Tibial artery (tissue), 4 donors: ENCODE measurements at regions not wholly inside any gene's neighbourhood (a gene's known extent, or its start where the extent isn't known, plus 50 kb on each side); places are given as distances from the start of the nearest gene placed in this dataset.

Experiments
- DNase-seq, 2 donors: peaks; one replicate each; pipeline ENCODE4 v3.0.0-alpha.2; 2019
- H3K27ac ChIP-seq, 2 donors: fragments of 200-600 bp; sonication (generic) in 1 of 2; 1 replicate in 1 of 2; 2 replicates in 1 of 2; pipeline ENCODE4 v1.5.1; 2018 to 2019; ENCODE audit warnings: mild to moderate bottlenecking in 1 of 2
- H3K27me3 ChIP-seq, 2 donors: fragments of 200-600 bp; sonication (generic) in 1 of 2; one replicate each; pipeline versions ENCODE4 v1.5.1 to v1.6.0; 2016 to 2019
- H3K36me3 ChIP-seq, 3 donors: fragments of 200-600 bp; sonication (generic) in 2 of 3; one replicate each; pipeline ENCODE4 v1.5.1; 2016 to 2019; ENCODE audit warnings: mild to moderate bottlenecking in 2 of 3
- H3K4me1 ChIP-seq, 4 donors: fragments of 200-600 bp; sonication (generic) in 2 of 4; 1 replicate in 3 of 4; 2 replicates in 1 of 4; pipeline ENCODE4 v1.5.1; 2016 to 2019
- H3K4me3 ChIP-seq, 2 donors: fragments of 200-600 bp; sonication (generic) in 1 of 2; 1 replicate in 1 of 2; 2 replicates in 1 of 2; pipeline ENCODE4 v1.5.1; 2018 to 2019; ENCODE audit warnings: mild to moderate bottlenecking in 2 of 2
- H3K9me3 ChIP-seq, 3 donors: fragments of 200-600 bp; sonication (generic) in 1 of 3; one replicate each; pipeline ENCODE4 v1.5.1; 2016 to 2019
- intact Hi-C: fragments of 100-400 bp; cut with DNase I; formaldehyde crosslinking; loops from one replicate; pipeline ENCODE4 v1.15.0; 2023; ENCODE audit warnings: low total_unique reads
- TF ChIP-seq, protein P1 (sequence below), 2 experiments: fragments of 200-600 bp in 1 of 2; fragments of 450-650 bp in 1 of 2; IDR thresholded peaks; one replicate each; pipeline ENCODE4 v1.5.1; 2017 to 2019; ENCODE audit warnings: antibody characterized with exemption in 2 of 2, mild to moderate bottlenecking in 1 of 2, moderate library complexity in 1 of 2

DNA sequence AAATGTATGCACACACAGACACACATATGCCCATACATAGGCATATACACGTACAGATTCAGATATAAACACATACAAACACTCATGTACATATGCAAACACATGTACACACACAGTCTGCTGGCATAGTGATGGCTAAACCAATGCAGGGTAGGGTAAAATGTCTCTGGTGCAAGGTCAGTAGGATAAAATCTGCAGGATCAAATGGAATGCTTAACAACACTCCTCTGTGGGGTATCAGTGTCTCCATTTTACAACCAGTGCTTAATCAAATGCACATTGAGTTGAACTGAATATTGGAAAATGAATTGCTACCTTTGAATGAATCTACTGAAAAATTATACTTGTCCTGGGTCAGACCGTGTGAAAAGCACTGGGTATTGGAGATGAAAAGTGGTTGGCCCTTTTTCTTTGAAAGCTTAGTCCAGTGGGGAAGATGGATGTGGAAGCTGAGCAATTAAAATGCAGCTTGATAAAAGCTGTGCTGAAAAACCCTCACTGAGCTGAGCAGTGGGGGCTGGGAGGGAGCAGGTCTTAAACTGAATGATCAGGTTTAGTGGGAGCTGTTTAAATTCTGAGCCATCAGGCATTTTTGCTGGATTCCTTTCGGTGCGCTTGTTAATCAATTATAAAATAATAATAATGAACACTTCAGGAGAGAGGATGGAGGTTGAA, 314.7 kb downstream of the HAPSTR1 start:
- DNase-seq: no peak
- peaks cover 0 to 3% (median 0%) of the 10 kb centered on the region in 3 donors for H3K9me3 ChIP-seq
- no peaks in the 10 kb centered on the region for H3K27me3 ChIP-seq
- no peaks in the 10 kb centered on the region for H3K36me3 ChIP-seq
- TF ChIP-seq, protein P1, sequence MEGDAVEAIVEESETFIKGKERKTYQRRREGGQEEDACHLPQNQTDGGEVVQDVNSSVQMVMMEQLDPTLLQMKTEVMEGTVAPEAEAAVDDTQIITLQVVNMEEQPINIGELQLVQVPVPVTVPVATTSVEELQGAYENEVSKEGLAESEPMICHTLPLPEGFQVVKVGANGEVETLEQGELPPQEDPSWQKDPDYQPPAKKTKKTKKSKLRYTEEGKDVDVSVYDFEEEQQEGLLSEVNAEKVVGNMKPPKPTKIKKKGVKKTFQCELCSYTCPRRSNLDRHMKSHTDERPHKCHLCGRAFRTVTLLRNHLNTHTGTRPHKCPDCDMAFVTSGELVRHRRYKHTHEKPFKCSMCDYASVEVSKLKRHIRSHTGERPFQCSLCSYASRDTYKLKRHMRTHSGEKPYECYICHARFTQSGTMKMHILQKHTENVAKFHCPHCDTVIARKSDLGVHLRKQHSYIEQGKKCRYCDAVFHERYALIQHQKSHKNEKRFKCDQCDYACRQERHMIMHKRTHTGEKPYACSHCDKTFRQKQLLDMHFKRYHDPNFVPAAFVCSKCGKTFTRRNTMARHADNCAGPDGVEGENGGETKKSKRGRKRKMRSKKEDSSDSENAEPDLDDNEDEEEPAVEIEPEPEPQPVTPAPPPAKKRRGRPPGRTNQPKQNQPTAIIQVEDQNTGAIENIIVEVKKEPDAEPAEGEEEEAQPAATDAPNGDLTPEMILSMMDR (IDR thresholded peaks at IDR 0.05): no peak
- no peak overlapping the region for H3K4me3 ChIP-seq
- H3K27ac ChIP-seq: no peak overlapping the region
- no peaks in the 10 kb centered on the region for H3K4me1 ChIP-seq
- intact Hi-C loops: no loop called here

DNA sequence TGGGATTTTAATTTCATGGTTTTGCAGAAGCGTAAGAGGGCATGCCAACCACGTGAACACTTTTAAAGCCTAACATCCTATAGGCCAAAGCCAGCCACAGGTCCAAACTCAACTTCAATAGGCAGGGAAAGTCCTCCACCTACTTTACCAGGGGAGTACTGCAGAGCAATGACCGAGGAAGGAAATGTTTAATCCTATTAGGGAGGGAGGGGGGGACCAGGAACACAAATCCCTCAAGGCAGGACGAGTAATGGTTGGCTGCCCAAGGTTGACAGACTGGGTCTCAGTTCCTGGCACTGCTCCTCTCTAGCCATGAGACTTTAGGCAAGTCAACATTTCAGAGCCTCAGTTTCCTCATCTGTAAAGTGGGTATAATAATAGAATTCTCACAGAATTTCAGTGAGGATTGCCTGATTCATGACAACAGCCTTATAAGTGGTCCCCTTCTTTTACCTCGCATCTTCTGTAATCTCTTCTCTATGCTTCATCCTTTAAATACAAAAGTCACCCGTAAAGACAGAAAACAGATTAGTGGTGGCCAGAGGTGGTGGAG, 315.8 kb downstream of the HAPSTR1 start:
- Histone ChIP-seq H3K9me3 (peaks cover 0 to 3% (median 0%) of the 10 kb centered on the region in 3 donors), H3K36me3 (no peaks in the 10 kb centered on the region), H3K27ac (no peak overlapping the region), H3K27me3 (no peaks in the 10 kb centered on the region), H3K4me3 (no peak overlapping the region), H3K4me1 (no peaks in the 10 kb centered on the region)
- DNase-seq: no peak
- TF ChIP-seq, protein P1 (IDR thresholded peaks at IDR 0.05): no peak
- intact Hi-C loops: no loop called here

DNA sequence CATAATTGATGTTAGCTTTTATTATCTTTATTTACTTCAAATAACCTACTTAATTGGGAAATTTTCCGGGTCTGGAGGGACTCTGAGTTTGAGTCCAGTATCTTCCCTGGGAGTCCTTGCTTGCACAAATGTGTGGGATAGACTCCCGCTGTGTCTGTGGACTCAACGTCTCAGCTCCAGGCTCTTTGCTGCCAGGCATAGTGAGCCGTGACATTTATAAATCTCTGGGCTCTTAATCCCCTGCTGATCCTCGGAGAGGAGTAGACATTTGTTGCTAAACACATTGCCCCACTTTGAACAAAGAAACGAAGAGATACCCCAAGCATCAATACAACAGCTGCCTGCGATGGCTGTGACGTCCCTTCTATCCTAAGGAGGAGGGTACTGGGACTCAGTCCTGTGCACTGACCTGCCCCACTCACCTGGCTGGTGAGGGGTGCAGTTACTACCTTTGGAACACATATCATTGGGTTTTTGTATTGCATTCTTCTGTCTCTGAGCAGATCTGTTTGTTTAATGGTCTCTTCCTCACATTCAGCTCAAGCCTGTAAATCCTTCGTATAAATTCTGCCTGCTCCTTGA, 316.9 kb downstream of the HAPSTR1 start:
- DNase-seq: no peak
- Histone ChIP-seq H3K9me3 (peaks cover 0 to 3% (median 0%) of the 10 kb centered on the region in 3 donors), H3K36me3 (no peaks in the 10 kb centered on the region), H3K4me3 (no peak overlapping the region), H3K4me1 (no peaks in the 10 kb centered on the region), H3K27ac (no peak overlapping the region), H3K27me3 (peaks cover 0 to 8% of the 10 kb centered on the region in 2 donors)
- TF ChIP-seq, protein P1 (IDR thresholded peaks at IDR 0.05): no peak
- intact Hi-C loops: no loop called here

DNA sequence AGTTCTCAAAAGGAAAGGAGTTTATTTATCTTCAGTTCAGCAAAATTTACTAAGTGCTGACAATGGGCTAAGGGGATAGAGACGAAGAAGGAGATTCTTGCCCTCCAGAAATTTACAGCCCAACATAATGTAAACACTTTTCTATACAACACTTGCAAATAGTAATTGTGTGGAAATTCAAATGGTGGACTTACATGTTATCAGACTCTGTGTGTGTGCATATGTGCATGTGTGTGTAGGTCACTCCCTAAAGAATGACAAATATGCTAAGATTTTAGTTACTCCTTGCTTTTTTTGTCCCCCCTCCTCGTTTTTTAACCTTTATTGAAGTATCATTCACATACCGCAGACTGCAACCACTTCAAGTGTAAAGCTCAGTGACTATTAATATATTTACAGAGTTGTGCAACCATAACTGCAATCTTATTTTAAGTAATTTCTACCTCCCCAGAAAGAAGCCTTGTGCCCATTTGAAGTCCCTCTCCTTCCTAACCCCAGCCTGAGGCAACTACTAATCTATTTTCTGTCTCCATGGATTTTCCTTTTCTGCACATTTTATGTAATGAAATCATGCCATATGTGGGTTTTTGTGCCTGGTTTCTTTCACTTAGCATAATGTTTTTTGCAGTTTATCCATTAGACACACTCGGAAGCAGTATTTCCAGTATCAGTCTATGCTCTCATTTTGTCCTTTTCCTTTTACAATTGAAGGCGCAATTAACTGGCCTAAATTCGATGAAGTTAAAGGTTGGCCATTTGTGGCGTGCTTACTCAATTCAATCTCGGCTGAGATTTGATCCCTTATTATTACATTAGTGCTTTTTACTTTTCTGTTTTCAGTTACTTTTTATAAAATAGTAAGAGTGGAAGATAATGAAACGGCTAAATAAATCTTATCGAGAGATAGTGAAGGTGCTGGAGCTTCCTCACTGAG, 318.4 kb downstream of the HAPSTR1 start:
- no peak overlapping the region for H3K27ac ChIP-seq
- H3K27me3 ChIP-seq: peaks cover 0 to 10% of the 10 kb centered on the region in 2 donors
- H3K9me3 ChIP-seq: peaks cover 0 to 3% (median 0%) of the 10 kb centered on the region in 3 donors
- TF ChIP-seq, protein P1 (IDR thresholded peaks at IDR 0.05): no peak
- intact Hi-C loops: no loop called here
- no peaks in the 10 kb centered on the region for H3K4me1 ChIP-seq
- DNase-seq: no peak
- no peaks in the 10 kb centered on the region for H3K36me3 ChIP-seq
- no peak overlapping the region for H3K4me3 ChIP-seq

DNA sequence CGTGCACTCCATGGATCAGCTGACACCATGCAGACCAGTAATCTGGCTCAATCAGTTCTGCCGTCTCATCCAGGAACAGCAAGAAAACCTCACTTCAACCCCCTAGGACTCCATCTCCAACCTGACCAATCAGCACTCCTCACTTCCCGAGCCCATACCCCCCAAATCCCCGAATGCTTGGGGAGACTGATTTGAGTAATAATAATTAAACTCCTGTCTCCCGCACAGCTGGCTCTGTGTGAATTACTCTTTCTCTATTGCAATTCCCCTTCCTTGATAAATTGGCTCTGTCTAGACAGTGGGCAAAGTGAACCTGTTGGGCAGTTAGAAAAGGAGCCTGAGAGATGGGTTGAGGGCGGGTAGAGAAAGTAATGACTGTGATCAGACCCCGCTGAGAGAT, 320.0 kb downstream of the HAPSTR1 start:
- peaks cover 0 to 3% (median 0%) of the 10 kb centered on the region in 3 donors for H3K9me3 ChIP-seq
- TF ChIP-seq, protein P1 (IDR thresholded peaks at IDR 0.05): no peak
- H3K27ac ChIP-seq: no peak overlapping the region
- no peak for DNase-seq
- H3K4me3 ChIP-seq: no peak overlapping the region
- no peaks in the 10 kb centered on the region for H3K4me1 ChIP-seq
- H3K27me3 ChIP-seq: peaks cover 0 to 10% of the 10 kb centered on the region in 2 donors
- no peaks in the 10 kb centered on the region for H3K36me3 ChIP-seq
- intact Hi-C loops: no loop called here
